Tibial artery (tissue), 4 donors: ENCODE measurements at regions not wholly inside any gene's neighbourhood (a gene's known extent, or its start where the extent isn't known, plus 50 kb on each side); places are given as distances from the start of the nearest gene placed in this dataset.

ENCODE experiments used
- DNase-seq, 2 donors: peaks; one replicate each; pipeline ENCODE4 v3.0.0-alpha.2; 2019
- H3K27ac ChIP-seq, 2 donors: fragments of 200-600 bp; sonication (generic) in 1 of 2; 1 replicate in 1 of 2; 2 replicates in 1 of 2; pipeline ENCODE4 v1.5.1; 2018 to 2019; ENCODE audit warnings: mild to moderate bottlenecking in 1 of 2
- H3K27me3 ChIP-seq, 2 donors: fragments of 200-600 bp; sonication (generic) in 1 of 2; one replicate each; pipeline versions ENCODE4 v1.5.1 to v1.6.0; 2016 to 2019
- H3K36me3 ChIP-seq, 3 donors: fragments of 200-600 bp; sonication (generic) in 2 of 3; one replicate each; pipeline ENCODE4 v1.5.1; 2016 to 2019; ENCODE audit warnings: mild to moderate bottlenecking in 2 of 3
- H3K4me1 ChIP-seq, 4 donors: fragments of 200-600 bp; sonication (generic) in 2 of 4; 1 replicate in 3 of 4; 2 replicates in 1 of 4; pipeline ENCODE4 v1.5.1; 2016 to 2019
- H3K4me3 ChIP-seq, 2 donors: fragments of 200-600 bp; sonication (generic) in 1 of 2; 1 replicate in 1 of 2; 2 replicates in 1 of 2; pipeline ENCODE4 v1.5.1; 2018 to 2019; ENCODE audit warnings: mild to moderate bottlenecking in 2 of 2
- H3K9me3 ChIP-seq, 3 donors: fragments of 200-600 bp; sonication (generic) in 1 of 3; one replicate each; pipeline ENCODE4 v1.5.1; 2016 to 2019
- CTCF ChIP-seq, 2 experiments: fragments of 200-600 bp in 1 of 2; fragments of 450-650 bp in 1 of 2; IDR thresholded peaks; one replicate each; pipeline ENCODE4 v1.5.1; 2017 to 2019; ENCODE audit warnings: antibody characterized with exemption in 2 of 2, mild to moderate bottlenecking in 1 of 2, moderate library complexity in 1 of 2
- intact Hi-C: fragments of 100-400 bp; cut with DNase I; formaldehyde crosslinking; loops from one replicate; pipeline ENCODE4 v1.15.0; 2023; ENCODE audit warnings: low total_unique reads

- H3K36me3 ChIP-seq, result no peaks in the 10 kb centered on the region
- H3K9me3 ChIP-seq, result no peaks in the 10 kb centered on the region
- peak overlapping the region; percentile 32 to 42 for H3K4me3 ChIP-seq
- H3K27me3 ChIP-seq, result no peaks in the 10 kb centered on the region
- DNase-seq, result no peak
- intact Hi-C loops, result no loop called here
- no peak for TF ChIP-seq CTCF (IDR thresholded peaks at IDR 0.05)
- no peak overlapping the region for H3K27ac ChIP-seq
- peaks cover 0 to 18% (median 4%) of the 10 kb centered on the region in 4 donors for H3K4me1 ChIP-seq
Observed at GRCh38 chr16:73232555-73233328, 184.8 kb upstream of the ZFHX3 start.

DNA sequence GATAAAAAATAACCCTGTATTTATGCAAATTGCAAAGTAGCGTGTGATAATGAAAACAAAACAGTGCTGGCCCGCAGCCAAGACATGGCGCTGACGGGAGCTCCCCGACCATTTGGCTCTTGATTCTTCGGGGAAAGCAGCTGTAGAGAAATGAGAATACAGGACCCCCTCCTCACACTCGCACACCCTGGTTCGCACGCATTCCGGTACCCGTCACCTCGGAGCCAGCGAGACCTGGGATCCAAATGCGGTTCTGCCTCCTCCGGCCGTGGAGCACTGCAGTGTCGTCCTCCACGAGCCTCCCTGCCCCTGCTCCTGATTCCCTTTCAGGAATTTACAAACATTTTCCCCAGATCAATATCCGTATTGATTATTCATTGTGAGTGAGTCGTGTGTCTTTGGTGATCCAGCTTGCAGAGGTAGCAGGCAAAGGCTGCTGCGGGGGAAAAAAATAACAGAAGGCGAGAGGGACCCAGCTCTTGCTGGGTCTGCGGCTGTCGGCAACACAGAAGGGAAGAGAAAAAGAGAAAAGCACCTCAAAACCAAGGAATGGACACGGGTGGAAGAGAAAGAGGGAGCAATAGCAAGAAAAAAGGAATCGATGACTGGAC is 184.1 kb upstream of the ZFHX3 start:
- peaks cover 0 to 18% (median 4%) of the 10 kb centered on the region in 4 donors for H3K4me1 ChIP-seq
- peak overlapping the region; percentile 32 to 42 for H3K4me3 ChIP-seq
- H3K36me3 ChIP-seq, result no peaks in the 10 kb centered on the region
- no peaks in the 10 kb centered on the region for H3K27me3 ChIP-seq
- DNase-seq, result no peak
- no peak for TF ChIP-seq CTCF (IDR thresholded peaks at IDR 0.05)
- intact Hi-C loops, result no loop called here
- H3K27ac ChIP-seq, result no peak overlapping the region
- no peaks in the 10 kb centered on the region for H3K9me3 ChIP-seq

GRCh38 chr16:73231379-73231778 is 183.5 kb upstream of the ZFHX3 start:
- Histone ChIP-seq H3K4me3 (no peak overlapping the region), H3K4me1 (peaks cover 0 to 18% (median 4%) of the 10 kb centered on the region in 4 donors), H3K36me3 (no peaks in the 10 kb centered on the region), H3K9me3 (no peaks in the 10 kb centered on the region), H3K27me3 (no peaks in the 10 kb centered on the region), H3K27ac (no peak overlapping the region)
- no peak for DNase-seq
- intact Hi-C loops, result no loop called here
- TF ChIP-seq CTCF (IDR thresholded peaks at IDR 0.05), result no peak

DNA sequence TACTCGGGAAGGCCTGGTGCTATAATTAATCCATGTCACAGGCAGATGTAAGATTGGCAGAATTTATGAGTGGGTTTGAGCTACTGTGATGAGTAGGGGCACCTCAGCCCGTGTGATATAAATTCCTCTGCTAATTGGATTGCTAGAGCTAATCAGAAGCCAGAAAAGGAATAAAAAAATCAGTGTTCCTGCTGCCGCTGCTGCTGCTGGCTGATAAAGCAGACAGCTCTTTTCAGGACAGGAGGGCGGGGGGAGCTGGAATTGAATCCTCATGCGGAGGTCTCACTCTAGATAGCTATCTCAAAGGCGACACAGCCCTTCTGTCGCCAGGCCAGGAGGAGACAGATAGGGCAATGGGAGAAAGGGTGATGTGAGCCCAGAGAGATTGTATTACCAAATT is 182.7 kb upstream of the ZFHX3 start:
- Histone ChIP-seq H3K4me3 (no peak overlapping the region), H3K27ac (no peak overlapping the region), H3K4me1 (peaks cover 0 to 18% (median 4%) of the 10 kb centered on the region in 4 donors), H3K36me3 (no peaks in the 10 kb centered on the region), H3K9me3 (no peaks in the 10 kb centered on the region), H3K27me3 (no peaks in the 10 kb centered on the region)
- intact Hi-C loops, result no loop called here
- DNase-seq, result no peak
- no peak for TF ChIP-seq CTCF (IDR thresholded peaks at IDR 0.05)

DNA sequence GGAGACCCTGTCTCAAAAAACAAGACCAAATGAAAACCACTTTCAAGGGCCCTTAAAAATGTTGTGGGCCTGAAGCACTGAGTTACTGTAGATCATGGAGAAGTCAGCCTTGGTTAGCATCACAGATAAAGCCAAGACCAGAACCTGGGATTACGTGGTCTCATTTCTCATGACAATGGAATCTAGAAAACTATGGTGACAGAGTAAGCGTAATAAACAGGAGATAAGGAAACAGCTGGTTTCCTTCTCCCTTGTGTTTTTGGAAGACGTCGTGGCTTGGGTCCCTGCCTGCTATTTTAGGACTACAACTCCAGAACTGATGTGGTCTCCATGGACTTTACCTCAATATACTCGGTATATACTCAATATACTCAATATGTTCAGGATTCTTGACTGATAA is 180.7 kb upstream of the ZFHX3 start:
- no peaks in the 10 kb centered on the region for H3K9me3 ChIP-seq
- no peaks in the 10 kb centered on the region for H3K36me3 ChIP-seq
- no peaks in the 10 kb centered on the region for H3K27me3 ChIP-seq
- no peak for TF ChIP-seq CTCF (IDR thresholded peaks at IDR 0.05)
- intact Hi-C loops, result no loop called here
- H3K4me3 ChIP-seq, result no peak overlapping the region
- no peak overlapping the region for H3K27ac ChIP-seq
- H3K4me1 ChIP-seq, result peaks cover 0 to 11% (median 4%) of the 10 kb centered on the region in 4 donors
- DNase-seq, result no peak
